ACHN (cell line): ENCODE measurements at regions not wholly inside any gene's neighbourhood (a gene's known extent, or its start where the extent isn't known, plus 50 kb on each side); places are given as distances from the start of the nearest gene placed in this dataset.

ENCODE experiments used
- DNase-seq: peaks from one replicate; pipeline ENCODE4 v3.0.0-alpha.2; 2015
- in situ Hi-C: cut with HindIII; loops from 2 replicates; pipeline ENCODE4 v1.10.0; 2017; ENCODE audit warnings: low sequenced_read_pairs, low pct_ligation_motif_present, low pct_unique_long_range_greater_than_20kb

GRCh38 chr5:135707302-135707701, 127.2 kb upstream of the SLC25A48 start:
- no peak for DNase-seq
- in situ Hi-C loops: no loop called here

DNA sequence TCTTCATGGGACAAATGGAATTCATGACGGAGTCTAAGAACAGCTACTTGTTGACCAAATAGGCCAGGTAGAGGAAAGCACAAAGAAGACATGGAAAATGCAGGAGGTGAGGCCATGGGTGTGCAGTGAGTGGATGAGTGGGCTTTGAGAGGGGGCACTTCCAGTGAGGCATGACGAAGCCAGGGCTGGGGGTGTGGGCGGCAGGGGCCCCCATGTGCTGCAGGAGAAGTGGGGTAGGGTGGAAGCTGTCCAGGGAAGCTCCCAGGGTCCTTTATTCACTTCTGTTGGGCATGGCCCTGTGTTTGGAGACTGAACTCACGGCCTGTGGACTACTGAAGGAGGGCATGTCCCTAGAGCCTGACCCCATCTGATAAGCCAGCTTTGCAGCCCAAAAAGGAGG, 127.6 kb upstream of the SLC25A48 start:
- no peak for DNase-seq
- in situ Hi-C loops: no loop called here

DNA sequence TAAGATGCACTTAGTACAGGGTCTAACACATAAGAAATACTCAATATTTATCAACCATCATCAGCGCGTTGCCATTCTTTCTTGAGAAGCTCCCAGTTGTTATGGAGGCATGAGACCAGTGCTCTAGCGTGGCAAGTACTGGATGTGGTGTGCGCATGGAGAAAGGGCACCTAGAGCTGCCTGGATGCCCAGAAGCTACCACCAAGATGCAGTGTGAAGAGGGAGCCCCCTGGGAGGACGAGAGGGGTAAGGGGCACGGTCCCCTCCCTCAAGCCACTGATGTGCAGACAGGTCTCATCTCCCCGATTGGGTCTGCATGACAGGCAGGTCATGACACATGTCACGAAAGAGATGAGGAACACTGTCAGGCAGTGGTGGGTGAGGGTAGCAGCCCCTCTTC, 127.7 kb upstream of the CXCL14 start:
- in situ Hi-C loops: no loop called here
- DNase-seq: no peak

GRCh38 chr5:135705941-135706466, 127.2 kb upstream of the CXCL14 start:
- no peak for DNase-seq
- in situ Hi-C loops: no loop called here

GRCh38 chr5:135705141-135705631, 126.4 kb upstream of the CXCL14 start:
- in situ Hi-C loops: no loop called here
- no peak for DNase-seq

- DNase-seq: no peak
- in situ Hi-C loops: no loop called here
These were observed 125.8 kb upstream of the CXCL14 start for GRCh38 chr5:135704616-135705015.

GRCh38 chr5:135703016-135703550, 124.3 kb upstream of the CXCL14 start:
- no peak for DNase-seq
- in situ Hi-C loops: no loop called here

DNA sequence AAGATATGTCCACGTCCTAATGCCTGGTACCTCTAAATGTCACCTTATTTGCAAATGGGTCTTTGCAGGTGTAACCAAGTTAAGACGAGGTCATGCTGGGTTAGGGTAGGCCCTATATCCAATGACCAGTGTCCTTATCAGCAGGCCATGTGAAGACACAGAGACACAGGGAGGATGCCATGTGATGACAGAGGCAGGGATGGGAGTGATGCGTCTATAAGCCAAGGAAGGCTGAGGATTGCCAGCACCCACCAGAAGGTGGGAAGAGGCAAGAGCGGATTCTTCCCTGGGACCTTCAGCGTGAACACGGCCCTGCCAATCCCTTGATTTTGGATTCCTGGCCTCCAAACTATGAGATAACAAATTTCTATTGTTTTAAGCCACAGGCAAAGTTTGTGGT, 123.4 kb upstream of the CXCL14 start:
- DNase-seq: no peak
- in situ Hi-C loops: no loop called here

DNA sequence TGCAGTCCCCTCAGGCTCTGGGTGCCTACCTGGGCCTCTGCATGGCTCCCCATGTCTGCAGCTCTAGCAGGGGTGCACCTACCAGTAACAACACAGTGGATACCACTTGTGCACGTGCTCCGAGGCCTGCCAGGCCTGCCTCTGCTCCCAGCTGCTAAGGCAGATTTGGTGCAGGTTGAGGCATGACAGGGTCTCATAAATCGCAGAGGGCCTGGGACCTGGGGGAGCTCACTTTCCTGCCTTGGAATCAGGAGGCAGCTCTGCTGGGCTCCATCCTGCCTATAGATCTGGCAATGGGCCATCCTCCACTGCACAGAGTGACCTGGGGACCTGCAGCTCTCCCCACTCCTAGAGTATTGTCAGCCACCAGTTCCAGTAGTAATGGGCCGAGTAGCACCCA, 121.9 kb upstream of the CXCL14 start:
- in situ Hi-C loops: no loop called here
- no peak for DNase-seq

GRCh38 chr5:135697959-135698345, 119.2 kb upstream of the CXCL14 start:
- in situ Hi-C loops: no loop called here
- DNase-seq: no peak

- in situ Hi-C loops: no loop called here
- no peak for DNase-seq
These were observed 118.6 kb upstream of the CXCL14 start for GRCh38 chr5:135697251-135697958.

DNA sequence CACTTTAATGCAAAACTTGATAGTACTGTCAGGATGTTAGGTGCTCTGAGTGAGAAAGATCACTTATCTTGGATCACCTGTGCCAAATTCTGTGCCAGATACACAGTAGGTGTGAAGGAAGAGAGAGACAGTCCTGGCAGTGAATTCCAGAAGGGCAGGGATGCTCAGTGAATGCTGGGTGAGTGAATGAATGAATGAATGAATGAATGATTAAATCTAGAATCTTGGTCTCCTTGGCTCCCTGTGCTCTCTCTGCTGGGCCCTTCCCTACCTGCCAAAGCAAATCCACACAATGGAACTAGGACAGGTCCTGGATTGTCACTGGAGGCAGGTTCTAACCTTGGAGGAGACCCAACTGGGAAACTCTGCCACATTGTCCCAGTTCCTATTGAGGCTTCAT, 117.5 kb upstream of the CXCL14 start:
- DNase-seq: no peak
- in situ Hi-C loops: no loop called here

DNA sequence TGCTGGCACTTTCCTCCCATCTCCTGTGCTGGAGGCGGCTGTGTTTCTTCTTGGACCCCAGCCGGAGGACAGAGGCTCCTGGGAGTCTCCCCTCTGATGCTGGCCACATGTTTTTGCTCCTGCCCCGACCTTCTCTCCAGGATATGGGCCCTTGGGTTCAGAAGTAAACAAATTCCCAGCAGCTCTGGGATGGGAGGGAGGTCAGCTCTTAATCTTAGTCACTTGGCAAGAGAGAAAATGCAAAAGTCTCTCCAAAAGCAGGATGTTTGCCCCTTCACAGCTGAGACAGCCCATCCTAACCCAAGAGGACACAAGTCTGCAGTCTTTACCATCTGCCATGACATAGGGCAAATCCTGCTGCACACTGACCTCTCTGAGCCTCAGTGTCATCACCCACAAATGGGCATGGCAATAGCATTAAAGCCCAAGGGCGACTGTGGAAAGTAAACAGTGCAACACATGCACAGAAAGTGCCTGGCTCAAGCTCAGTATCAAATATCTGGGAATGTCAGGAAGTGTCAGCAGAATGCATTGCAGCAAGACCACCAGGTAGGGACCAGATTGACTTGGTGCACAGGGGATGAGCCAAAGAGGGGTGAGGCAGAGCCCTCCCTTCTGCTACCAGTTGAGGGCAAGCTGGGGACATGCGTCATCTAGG, 117.0 kb upstream of the CXCL14 start:
- no peak for DNase-seq
- in situ Hi-C loops: no loop called here

- DNase-seq: no peak
- in situ Hi-C loops: no loop called here
These were observed 116.1 kb upstream of the CXCL14 start for GRCh38 chr5:135694906-135695305.

GRCh38 chr5:135694012-135694411, 115.2 kb upstream of the CXCL14 start:
- no peak for DNase-seq
- in situ Hi-C loops: no loop called here

- no peak for DNase-seq
- in situ Hi-C loops: no loop called here
These were observed 114.7 kb upstream of the CXCL14 start for GRCh38 chr5:135693371-135693955.

GRCh38 chr5:135691044-135691443, 112.3 kb upstream of the CXCL14 start:
- DNase-seq: no peak
- in situ Hi-C loops: no loop called here

DNA sequence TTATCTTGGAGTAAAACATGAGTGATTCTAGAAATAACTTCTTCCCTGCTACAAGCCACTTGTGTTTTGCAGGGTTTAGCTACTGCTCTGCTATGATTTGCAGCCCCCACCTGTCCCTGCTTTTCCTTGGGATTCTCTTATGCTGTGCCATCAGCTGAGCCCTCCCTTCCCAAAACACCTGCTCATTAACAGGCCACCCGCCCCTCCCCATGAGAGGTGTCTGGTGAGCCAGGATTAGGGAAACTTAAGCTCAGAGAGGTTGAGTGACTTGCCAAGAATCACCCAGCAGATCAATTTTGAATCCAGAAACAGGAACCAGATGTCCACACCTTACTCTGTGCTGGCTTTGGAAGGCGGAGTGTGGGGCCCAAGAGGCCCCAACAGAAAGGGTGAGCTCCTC, 111.7 kb upstream of the CXCL14 start:
- in situ Hi-C loops: no loop called here
- DNase-seq: no peak

- in situ Hi-C loops: no loop called here
- DNase-seq: no peak
These were observed 110.7 kb upstream of the CXCL14 start for GRCh38 chr5:135689506-135689905.
